Effector CD4-positive, alpha-beta T cell (primary cell): ENCODE measurements at regions not wholly inside any gene's neighbourhood (a gene's known extent, or its start where the extent isn't known, plus 50 kb on each side); places are given as distances from the start of the nearest gene placed in this dataset.

Experiments used
- DNase-seq: peaks from one replicate; pipeline ENCODE4 v3.0.0-alpha.2; 2020

DNA sequence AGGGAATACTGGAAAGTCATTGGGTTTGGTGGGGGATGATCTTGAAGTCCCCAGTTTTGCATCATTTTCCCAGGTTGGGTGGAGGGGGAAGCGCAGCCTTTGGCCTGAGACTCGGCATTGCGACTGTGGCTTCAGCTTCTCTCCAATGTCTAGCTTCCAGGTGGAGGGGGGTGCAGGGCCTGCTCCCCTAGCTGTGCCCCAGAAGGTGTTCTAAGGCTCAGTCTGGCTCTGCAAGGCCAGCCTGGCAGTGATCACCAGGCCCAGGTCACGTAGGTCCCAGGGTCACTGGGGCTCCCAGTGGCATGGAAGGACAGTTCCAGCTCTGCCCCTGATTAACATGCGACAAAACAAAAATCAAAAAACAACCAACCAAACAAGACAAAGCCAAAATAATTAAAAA lies 56.9 kb upstream of the HAAO start:
- DNase-seq = no peak

DNA sequence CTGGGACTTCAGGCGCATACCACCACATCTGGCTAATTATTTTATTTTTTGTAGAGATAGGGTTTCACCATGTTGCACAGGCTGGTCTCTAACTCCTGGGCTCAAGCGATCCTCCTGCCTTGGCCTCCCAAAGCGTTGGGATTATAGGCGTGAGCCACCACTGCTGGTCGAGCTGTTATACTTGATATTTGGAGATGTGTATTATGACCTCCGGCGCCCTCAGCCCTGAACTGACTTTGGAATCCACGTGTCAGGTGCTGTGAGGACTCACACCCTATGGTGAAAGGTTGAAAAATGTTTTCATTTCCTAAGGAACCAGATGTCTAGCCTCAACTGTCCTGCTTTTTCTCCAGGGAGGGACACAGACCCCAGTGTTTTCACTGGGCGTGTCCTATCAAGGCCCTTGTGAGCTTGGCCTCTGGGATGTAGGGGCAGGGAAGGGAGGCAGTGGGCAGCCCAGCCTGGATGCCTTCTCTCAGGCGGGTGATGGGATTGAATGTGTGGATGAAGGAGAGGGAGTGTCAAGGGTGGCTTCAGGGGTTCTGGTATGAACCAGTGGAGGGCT lies 56.4 kb upstream of the HAAO start:
- no peak for DNase-seq

DNA sequence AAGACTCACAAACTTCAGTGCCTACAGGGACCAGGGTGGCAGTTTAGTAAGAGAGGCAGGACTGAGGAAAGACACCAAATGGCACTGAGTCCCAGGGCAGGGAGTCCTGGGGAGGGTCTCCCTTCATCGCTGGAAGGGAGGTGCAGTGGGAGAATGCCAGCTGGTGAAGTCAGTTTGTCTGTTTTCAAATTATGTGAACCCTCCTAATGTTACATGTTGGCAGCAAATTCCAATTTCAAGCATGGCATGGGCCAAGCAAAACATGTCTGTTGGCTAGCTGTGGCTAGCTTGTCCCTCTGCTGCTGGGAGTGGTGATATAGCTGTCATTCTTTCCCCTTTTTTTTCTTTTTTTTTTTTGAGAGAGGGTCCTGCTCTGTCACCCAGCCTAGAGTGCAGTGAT lies 55.9 kb upstream of the HAAO start:
- no peak for DNase-seq

DNA sequence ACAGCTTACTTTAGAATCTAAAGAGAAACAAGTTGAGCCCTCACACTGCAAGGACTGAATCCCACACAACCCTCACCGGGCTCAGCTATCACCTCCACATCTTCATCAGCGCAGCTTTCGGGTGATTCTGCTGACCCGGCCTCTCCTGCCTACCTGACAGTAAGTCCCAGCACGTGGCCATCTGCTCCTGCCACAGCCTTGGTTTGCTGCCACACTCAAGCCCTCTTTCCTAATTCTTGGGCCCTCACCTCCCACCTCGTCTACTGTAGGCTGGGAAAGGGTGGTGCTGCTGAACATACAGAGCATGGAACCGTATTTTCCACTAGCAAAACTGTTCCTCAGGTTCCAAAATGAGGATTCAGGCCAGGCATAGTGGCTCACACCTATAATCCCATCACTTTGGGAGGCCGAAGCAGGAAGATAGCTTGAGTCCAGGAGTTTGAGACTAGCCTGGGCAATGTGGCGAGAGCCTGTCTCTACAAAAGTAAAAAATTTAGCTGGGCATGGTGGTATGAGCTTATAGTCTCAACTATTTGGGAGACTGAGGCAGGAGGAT lies 55.3 kb upstream of the HAAO start:
- no peak for DNase-seq

DNA sequence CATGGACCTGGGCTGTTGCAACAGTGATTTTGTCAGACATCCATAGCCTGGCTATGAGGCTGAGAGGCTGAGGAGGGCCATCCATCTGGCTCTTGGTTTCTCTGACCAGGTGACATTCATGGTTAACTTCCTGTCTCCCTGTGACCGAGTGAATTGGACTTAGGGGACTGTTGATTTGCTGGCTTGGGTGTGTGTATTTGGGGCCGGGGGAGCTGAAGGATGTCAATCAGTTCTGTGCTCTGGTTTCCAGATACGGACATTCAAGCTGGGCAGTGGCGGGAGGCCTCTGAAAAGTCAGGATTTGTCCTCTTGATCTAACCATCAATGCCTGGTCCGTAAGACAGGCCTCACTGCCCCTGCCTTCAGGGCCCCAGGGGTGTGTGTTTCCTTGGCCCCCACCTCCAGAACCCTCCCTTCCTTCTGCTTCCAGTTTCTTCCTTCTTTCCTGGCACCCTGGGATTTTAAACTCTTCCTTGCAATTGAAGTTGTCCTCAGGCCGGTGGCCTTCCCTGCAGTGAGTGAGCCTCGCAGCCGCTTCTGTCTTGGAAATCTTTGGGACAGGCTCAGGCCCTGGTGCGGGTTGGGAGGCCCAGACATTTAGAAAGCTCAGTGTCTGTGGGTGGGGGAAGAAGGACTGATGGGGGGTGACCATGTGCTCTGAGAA lies 54.7 kb upstream of the HAAO start:
- DNase-seq = no peak

DNA sequence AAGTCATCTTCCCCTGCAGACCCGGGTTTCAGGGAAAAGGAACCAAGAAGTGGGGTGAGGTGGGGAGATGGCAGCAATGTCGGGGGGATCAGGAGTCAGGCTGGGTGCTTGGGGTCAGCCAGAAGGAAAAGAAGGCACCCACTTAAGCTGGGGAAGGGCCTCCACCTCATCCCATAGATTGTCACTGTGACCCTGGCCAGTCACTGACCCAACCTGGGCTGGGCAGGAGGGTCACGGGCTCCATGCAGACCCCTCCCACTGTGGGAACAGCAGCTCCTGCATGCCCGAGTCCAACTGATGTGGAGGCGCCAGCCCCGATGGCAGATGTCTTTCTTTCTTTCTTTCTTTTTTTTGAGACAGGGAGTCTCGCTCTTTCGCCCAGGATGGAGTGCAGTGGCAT lies 53.6 kb upstream of the HAAO start:
- no peak for DNase-seq

DNA sequence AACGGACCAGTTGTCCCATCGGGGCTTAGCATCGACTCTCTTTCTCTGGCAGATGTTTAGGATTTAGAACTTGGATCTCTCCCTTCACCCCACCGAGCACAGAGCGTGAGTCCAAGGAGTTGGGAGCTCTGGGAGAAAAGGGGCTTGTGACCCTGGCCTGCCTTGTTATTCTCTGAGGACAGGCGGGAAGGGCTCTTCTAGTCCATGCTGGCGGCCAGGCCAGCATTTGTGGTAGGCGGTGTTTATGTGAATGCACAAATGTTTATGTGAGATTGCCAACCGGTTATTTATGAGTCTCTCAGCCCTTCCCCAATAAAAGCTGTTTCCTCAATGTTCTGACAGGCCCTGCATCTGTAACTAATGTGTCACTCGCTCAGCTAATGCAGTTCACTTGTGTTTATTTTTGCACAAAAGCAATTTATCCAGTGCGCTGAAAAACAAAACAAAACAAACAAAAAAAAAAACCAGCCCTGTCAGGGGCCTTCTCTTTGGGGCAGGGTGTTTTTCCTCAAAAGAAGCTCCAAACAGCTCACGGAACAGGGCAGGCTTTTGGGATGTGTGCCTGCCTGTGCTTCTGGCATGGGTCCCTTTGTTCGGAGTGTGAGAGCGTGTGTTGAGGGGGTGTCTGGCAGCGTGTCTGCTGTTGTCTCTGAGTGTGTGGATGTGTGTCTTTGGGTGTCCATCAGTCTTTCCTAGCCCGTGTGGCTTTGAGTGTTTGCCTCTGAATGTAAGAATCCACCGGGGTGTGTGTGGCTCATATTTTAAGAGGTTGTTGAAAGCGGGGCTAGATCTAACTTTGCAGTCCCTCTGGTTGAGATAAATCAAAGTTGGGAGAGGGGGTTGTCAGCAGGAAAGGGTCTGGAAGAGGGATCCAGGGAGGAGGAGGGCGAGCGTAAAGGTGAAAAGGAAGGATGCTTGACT lies 52.8 kb upstream of the HAAO start:
- no peak for DNase-seq

DNA sequence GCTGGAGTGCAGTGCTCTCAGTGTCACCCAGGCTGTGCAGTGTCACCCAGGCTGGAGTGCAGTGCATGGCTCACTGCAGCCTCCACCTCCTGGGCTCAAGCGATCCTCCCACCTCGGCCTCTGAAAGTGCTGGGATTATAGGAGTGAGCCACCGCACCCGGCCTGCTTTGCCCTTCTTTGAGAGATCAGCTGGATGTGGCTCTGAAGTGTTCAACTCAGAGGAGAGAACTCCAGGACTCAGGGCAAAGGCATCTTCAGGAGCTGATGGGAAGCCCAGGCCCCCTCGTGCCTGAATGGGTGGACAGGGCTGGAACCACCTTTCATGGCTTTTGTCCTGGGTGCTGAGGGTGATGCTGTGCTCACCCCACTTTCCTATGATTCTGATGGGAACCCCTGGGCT lies 52.0 kb upstream of the HAAO start:
- DNase-seq = no peak

DNA sequence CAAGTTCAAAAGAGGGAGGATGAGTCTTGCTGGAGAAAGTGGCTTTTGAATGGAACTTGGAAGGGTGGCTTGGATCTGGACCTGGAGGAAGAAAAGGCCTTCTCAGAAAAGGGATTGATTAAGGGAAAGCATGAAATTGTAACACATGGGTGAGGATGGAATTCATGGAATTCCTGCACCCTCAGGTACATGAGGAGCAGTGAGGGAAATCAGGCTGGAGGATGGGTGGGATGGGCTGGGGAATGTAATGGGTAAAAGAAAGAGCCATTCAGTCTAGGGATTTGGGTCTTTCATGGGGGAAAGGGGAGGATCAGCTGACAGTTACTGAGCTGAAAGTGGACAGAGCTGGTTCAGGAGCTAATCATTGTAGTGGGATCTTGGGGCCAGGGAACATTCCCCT lies 51.2 kb upstream of the HAAO start:
- no peak for DNase-seq

DNA sequence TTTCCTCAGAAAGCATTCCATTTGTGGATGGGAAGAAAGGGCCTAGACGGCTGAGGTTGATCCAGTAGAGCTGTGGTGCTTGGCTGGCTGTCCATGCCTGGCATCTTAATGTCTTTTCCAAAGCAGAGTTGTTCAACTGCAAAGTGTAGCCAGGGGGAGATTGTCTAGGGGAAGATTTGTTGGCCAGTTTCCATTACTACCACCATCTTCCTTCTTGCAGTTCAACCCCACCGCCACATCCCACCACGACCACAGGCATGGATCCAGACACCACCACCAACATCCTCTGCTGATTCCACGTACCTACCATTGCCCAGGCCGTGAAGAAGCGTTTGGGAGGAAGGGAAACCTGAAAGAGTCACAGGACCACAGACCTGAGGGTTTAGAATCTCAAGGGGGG lies 50.7 kb upstream of the HAAO start:
- no peak for DNase-seq

DNA sequence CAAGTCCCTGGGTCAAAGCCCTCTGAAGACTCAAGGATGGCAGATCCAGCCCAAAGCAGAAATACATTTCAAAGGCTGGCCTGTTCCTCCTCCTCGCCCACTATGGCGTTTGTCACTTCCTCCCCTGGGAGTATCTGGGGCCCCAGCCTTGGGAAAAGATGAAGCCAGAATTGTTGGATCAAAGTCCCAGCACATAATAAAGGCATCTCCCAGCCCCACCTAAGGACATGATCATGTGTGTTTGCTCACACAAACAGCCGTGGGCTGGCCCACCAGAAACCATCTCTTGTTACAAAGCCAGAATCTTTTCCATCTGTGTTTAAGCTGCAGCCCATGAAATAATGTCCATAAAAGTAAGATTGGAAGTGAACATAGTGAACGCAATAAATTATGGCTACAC lies 50.1 kb upstream of the HAAO start:
- DNase-seq = no peak
